Activated T-helper 2 cell treated with anti-CD3 and anti-CD28 coated beads, Interferon-gamma antibody, Interleukin-2, Interleukin-4, amounts not matched to agents 10 μg/mL and 5 μg/mL and 100 μg/mL, durations not matched to agents 14 hours and 24 hours and 36 hours (primary cell): ENCODE measurements at regions not wholly inside any gene's neighbourhood (a gene's known extent, or its start where the extent isn't known, plus 50 kb on each side); places are given as distances from the start of the nearest gene placed in this dataset.

Experiments used
- DNase-seq: peaks from one replicate; pipeline ENCODE4 v3.0.0; 2021; ENCODE audit warnings: low spot score
- H3K27ac Mint-ChIP-seq: one replicate; pipeline ENCODE4 v1.8.0; 2021; ENCODE audit warnings: mixed read lengths
- H3K27me3 Mint-ChIP-seq: one replicate; pipeline ENCODE4 v1.8.0; 2021; ENCODE audit warnings: low read depth, mixed read lengths
- H3K36me3 Mint-ChIP-seq: one replicate; pipeline ENCODE4 v1.8.0; 2021; ENCODE audit warnings: low read depth, mixed read lengths
- H3K4me1 Mint-ChIP-seq: one replicate; pipeline ENCODE4 v1.8.0; 2021; ENCODE audit warnings: low read depth, mixed read lengths
- H3K4me3 Mint-ChIP-seq: one replicate; pipeline ENCODE4 v1.8.0; 2021; ENCODE audit warnings: low read depth, mild to moderate bottlenecking, moderate library complexity, mixed read lengths
- H3K9me3 Mint-ChIP-seq: one replicate; pipeline ENCODE4 v1.8.0; 2021; ENCODE audit warnings: mixed read lengths
- intact Hi-C: fragments of 100-400 bp; cut with micrococcal nuclease; formaldehyde crosslinking; loops from one replicate; pipeline ENCODE4 v1.15.1; 2023

DNA sequence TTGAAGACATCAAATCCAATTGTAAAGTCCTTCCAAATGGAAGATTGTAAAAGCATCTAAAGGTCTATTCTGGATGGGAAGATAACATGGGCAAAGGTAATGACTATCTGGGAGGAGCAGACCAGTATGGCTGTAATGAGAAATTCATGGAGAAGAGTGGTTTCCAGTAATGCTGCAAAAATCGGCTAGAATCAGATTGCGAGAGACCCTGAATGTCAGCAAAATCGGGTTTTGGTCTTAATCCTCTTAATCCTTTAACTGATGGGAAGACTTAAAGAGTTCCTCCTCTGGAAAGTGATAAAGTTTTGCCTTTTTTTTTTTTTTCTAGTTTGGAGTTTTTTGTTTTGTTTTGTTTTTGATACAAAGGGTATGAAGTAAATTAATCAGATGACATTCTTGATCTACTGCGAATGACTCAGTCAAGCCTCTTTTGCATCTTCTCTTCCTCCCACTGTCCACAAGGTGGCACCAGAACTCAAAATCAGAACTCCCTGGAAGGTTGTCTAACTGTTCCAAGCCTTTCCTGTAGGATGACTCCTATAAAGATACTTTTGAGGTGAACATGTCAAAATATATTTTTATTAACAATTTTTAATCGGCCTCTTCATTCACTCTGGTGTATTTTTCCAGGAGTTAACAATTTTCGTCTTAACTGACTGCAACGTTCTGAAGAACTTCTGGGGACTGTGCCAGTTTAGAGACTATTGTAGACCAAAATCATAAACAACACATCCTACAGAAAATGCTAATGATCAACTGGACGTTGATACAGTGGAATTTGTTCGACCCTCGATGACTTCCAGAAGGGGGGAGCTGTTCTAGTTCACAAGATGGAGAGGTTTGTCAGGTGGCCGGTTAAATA, 213.3 kb upstream of the MIR17HG start:
- H3K4me3 Mint-ChIP-seq = no peak overlapping the region
- H3K27me3 Mint-ChIP-seq = no peaks in the 10 kb centered on the region
- no peaks in the 10 kb centered on the region for H3K36me3 Mint-ChIP-seq
- H3K4me1 Mint-ChIP-seq = no peaks in the 10 kb centered on the region
- H3K9me3 Mint-ChIP-seq = no peaks in the 10 kb centered on the region
- intact Hi-C loops = loop anchor here (2.0 to 5.0 kb wide), 2 partner anchors 113 to 273 kb away; no protein-coding TSS in a partner anchor
- no peak overlapping the region for H3K27ac Mint-ChIP-seq
- DNase-seq = no peak

- no peak overlapping the region for H3K4me3 Mint-ChIP-seq
- H3K36me3 Mint-ChIP-seq = no peaks in the 10 kb centered on the region
- intact Hi-C loops = loop anchor here (2.0 to 5.0 kb wide), 2 partner anchors 113 to 272 kb away; no protein-coding TSS in a partner anchor
These were observed 212.7 kb upstream of the MIR17HG start for GRCh38 chr13:91134803-91135184.

GRCh38 chr13:91135376-91135775, 212.1 kb upstream of the MIR17HG start:
- DNase-seq = no peak
- no peaks in the 10 kb centered on the region for H3K4me1 Mint-ChIP-seq
- intact Hi-C loops = loop anchor here (2.0 kb wide), 1 partner anchor 271 kb away; no protein-coding TSS in a partner anchor
- no peaks in the 10 kb centered on the region for H3K27me3 Mint-ChIP-seq
- no peak overlapping the region for H3K4me3 Mint-ChIP-seq
- H3K36me3 Mint-ChIP-seq = no peaks in the 10 kb centered on the region
- H3K27ac Mint-ChIP-seq = no peak overlapping the region
- no peaks in the 10 kb centered on the region for H3K9me3 Mint-ChIP-seq

More at GRCh38 chr13:91134803-91135184, 212.7 kb upstream of the MIR17HG start:
- no peak overlapping the region for H3K27ac Mint-ChIP-seq
- no peaks in the 10 kb centered on the region for H3K27me3 Mint-ChIP-seq
- H3K9me3 Mint-ChIP-seq = no peaks in the 10 kb centered on the region
- no peak for DNase-seq
- no peaks in the 10 kb centered on the region for H3K4me1 Mint-ChIP-seq

GRCh38 chr13:91135968-91136367, 211.5 kb upstream of the MIR17HG start:
- Mint-ChIP-seq H3K4me1 (no peaks in the 10 kb centered on the region), H3K36me3 (no peaks in the 10 kb centered on the region), H3K4me3 (no peak overlapping the region), H3K9me3 (no peaks in the 10 kb centered on the region), H3K27me3 (no peaks in the 10 kb centered on the region), H3K27ac (no peak overlapping the region)
- intact Hi-C loops = loop anchor here (2.0 kb wide), 1 partner anchor 271 kb away; no protein-coding TSS in a partner anchor
- DNase-seq = no peak

- no peak for DNase-seq
- no peaks in the 10 kb centered on the region for H3K4me1 Mint-ChIP-seq
These were observed 210.7 kb upstream of the MIR17HG start for GRCh38 chr13:91136806-91137205.

GRCh38 chr13:91139232-91139631, 208.3 kb upstream of the MIR17HG start:
- Mint-ChIP-seq H3K36me3 (no peaks in the 10 kb centered on the region), H3K4me1 (no peaks in the 10 kb centered on the region), H3K27ac (no peak overlapping the region), H3K9me3 (no peaks in the 10 kb centered on the region), H3K4me3 (no peak overlapping the region), H3K27me3 (no peaks in the 10 kb centered on the region)
- no peak for DNase-seq
- intact Hi-C loops = no loop called here

More at GRCh38 chr13:91136806-91137205, 210.7 kb upstream of the MIR17HG start:
- no peaks in the 10 kb centered on the region for H3K27me3 Mint-ChIP-seq
- no peaks in the 10 kb centered on the region for H3K36me3 Mint-ChIP-seq
- no peak overlapping the region for H3K27ac Mint-ChIP-seq
- no peak overlapping the region for H3K4me3 Mint-ChIP-seq
- H3K9me3 Mint-ChIP-seq = no peaks in the 10 kb centered on the region
- intact Hi-C loops = no loop called here

DNA sequence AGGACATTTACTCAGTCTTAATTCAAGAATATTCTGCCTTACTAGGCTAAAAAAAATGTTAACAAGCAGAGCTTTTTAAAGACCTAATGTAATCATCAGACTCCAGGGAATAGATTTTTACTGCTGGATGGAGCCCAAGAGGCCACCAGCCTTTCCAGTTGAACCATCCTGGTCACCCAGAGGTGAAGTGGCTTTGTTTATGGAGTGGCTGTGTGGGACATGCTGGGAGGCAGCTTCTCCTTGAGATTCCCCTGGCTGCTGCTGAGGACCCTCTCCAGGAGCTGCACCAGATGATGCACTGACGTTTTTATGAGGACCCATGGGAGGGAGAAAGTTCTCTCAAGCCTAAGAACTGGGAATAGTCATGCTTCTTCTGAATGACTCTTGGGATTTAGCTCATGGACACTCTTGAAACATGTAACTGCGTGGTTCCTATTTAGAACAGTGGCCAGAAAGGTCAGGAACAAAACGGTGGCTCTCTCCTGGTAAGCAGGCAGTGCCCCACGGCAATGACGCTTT, 205.9 kb upstream of the MIR17HG start:
- intact Hi-C loops = no loop called here
- Mint-ChIP-seq H3K4me3 (no peak overlapping the region), H3K4me1 (no peaks in the 10 kb centered on the region), H3K36me3 (no peaks in the 10 kb centered on the region), H3K27me3 (no peaks in the 10 kb centered on the region), H3K27ac (no peak overlapping the region), H3K9me3 (no peaks in the 10 kb centered on the region)
- DNase-seq = no peak

DNA sequence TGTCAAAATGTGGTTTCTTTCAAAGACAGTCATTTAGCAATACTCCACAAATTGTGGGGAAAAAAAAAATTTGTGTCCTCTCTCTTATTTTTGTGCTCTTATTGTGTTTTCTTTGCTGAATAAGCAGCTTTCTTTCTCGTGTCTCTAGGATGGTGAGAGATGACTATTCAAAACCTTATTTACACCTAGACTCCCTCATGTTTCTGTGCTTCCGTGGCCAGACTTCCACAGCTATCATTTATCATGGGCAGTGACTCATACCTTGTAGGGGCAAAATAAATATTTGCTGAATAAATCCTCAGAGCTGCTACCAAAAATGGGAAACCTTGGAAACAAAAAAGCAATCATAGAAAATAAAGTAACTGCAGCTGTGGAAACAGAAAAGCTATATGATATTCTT, 204.9 kb upstream of the MIR17HG start:
- DNase-seq = no peak
- no peaks in the 10 kb centered on the region for H3K4me1 Mint-ChIP-seq
- intact Hi-C loops = no loop called here
- no peaks in the 10 kb centered on the region for H3K9me3 Mint-ChIP-seq
- no peaks in the 10 kb centered on the region for H3K36me3 Mint-ChIP-seq
- no peak overlapping the region for H3K4me3 Mint-ChIP-seq
- no peaks in the 10 kb centered on the region for H3K27me3 Mint-ChIP-seq
- no peak overlapping the region for H3K27ac Mint-ChIP-seq

GRCh38 chr13:91144054-91144453, 203.4 kb upstream of the MIR17HG start:
- H3K27ac Mint-ChIP-seq = no peak overlapping the region
- intact Hi-C loops = no loop called here
- H3K4me3 Mint-ChIP-seq = no peak overlapping the region
- H3K36me3 Mint-ChIP-seq = no peaks in the 10 kb centered on the region
- no peaks in the 10 kb centered on the region for H3K9me3 Mint-ChIP-seq
- no peaks in the 10 kb centered on the region for H3K4me1 Mint-ChIP-seq
- H3K27me3 Mint-ChIP-seq = no peaks in the 10 kb centered on the region
- no peak for DNase-seq

DNA sequence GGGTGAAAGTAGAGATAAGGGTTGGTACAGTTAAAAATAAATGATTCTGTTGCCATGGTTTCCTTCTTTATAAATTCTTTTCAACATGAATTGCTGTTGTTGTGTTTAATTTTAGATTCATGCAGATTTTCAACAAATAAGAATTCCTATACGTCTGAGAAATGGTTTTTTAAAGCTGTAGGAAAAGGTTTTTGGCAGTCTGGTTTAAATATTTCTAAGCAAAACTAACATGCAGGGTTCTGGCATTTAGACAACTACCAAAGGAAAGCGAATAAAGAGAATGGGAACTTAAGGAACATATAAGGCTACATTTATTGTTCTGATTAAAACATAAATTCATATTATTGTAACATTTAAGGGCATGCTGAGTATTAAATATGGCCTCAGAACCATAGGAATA, 203.0 kb upstream of the MIR17HG start:
- H3K9me3 Mint-ChIP-seq = no peaks in the 10 kb centered on the region
- H3K36me3 Mint-ChIP-seq = no peaks in the 10 kb centered on the region
- H3K4me1 Mint-ChIP-seq = no peaks in the 10 kb centered on the region
- H3K27me3 Mint-ChIP-seq = no peaks in the 10 kb centered on the region
- intact Hi-C loops = no loop called here
- no peak overlapping the region for H3K4me3 Mint-ChIP-seq
- DNase-seq = no peak
- H3K27ac Mint-ChIP-seq = no peak overlapping the region

DNA sequence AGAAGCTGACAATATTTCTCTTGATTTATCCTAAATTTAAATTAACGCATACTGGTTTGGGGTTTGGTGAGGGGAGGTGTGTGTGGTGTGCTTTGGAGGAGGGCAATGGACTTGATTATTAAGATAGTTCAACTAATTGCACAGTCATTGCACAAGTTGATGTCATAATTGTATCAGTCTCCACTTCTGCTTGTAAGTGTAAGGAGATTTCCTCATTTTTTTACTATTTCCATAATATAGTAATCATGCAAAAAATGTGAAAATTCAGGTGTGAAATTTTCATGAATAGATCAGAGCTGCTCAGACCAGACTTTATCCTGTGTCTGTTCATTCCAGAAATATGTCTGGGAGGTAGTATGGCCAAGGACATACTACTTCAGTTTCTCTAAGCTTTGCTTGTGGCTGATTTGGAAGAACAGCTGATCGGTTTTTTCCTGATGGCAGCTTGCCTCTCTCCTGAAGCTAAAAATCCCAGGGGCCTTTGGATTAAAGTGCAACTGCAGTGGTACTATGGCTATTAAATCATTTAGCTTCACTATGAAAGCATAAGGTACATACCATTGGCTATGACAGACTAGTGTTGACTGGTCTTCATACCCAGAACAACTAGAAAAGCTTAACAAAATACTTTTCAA, 201.8 kb upstream of the MIR17HG start:
- Mint-ChIP-seq H3K9me3 (no peaks in the 10 kb centered on the region), H3K4me1 (no peaks in the 10 kb centered on the region), H3K36me3 (no peaks in the 10 kb centered on the region), H3K4me3 (no peak overlapping the region), H3K27ac (no peak overlapping the region), H3K27me3 (no peaks in the 10 kb centered on the region)
- intact Hi-C loops = no loop called here
- DNase-seq = no peak

- Mint-ChIP-seq H3K27ac (no peak overlapping the region), H3K9me3 (no peaks in the 10 kb centered on the region), H3K4me1 (no peaks in the 10 kb centered on the region), H3K36me3 (no peaks in the 10 kb centered on the region), H3K27me3 (no peaks in the 10 kb centered on the region), H3K4me3 (no peak overlapping the region)
- no peak for DNase-seq
- intact Hi-C loops = no loop called here
These were observed 200.9 kb upstream of the MIR17HG start for GRCh38 chr13:91146601-91147000.

DNA sequence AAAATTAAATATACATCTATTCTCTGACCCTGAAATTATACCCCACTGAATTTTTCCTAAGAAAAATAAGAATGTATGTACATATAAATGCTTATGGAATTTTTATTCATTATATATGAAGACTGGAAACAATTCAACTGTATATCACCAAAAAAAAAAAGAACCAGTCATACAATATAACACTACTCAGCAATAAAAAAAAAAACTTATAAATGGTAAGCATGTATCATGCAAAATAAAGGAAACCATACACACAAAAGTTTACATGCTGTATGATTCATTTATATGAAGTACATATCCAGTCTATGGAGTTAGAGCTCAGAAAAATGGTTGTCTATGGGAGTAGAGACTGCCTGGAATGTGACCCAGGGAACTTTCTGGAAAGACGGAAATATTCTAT, 199.4 kb upstream of the MIR17HG start:
- Mint-ChIP-seq H3K4me1 (no peaks in the 10 kb centered on the region), H3K4me3 (no peak overlapping the region)

More for the DNA sequence above, 199.4 kb upstream of the MIR17HG start:
- Mint-ChIP-seq H3K27ac (no peak overlapping the region), H3K9me3 (no peaks in the 10 kb centered on the region), H3K36me3 (no peaks in the 10 kb centered on the region), H3K27me3 (no peaks in the 10 kb centered on the region)
- DNase-seq = no peak
- intact Hi-C loops = no loop called here
